ENCODE measurements at regions not wholly inside any gene's neighbourhood (a gene's known extent, or its start where the extent isn't known, plus 50 kb on each side); places are given as distances from the start of the nearest gene placed in this dataset.

- no peak for DNase-seq (ENCODE audit: low spot score)
These were observed 79.4 kb upstream of the CNTN3 start for GRCh38 chr3:74693696-74694393.

DNA sequence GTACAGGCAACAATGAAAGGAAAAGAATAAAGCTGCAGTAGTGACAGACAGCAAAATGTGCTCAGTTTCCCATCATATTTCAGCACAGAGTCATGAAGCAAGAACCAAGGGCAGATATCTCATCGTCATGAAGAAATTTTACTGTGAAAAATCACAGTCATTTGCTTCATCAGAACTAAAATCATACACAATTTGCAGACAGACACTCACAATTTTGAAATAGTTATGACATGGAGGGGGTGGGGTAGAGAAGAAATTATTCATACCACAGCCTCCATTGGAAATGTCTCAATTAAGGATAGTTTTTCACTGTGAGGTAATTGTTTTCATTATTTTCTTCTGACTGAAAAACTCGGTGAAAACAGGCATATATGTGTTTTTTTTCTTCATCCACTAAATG is 78.8 kb upstream of the CNTN3 start:
- no peak for DNase-seq (ENCODE audit: low spot score)

DNA sequence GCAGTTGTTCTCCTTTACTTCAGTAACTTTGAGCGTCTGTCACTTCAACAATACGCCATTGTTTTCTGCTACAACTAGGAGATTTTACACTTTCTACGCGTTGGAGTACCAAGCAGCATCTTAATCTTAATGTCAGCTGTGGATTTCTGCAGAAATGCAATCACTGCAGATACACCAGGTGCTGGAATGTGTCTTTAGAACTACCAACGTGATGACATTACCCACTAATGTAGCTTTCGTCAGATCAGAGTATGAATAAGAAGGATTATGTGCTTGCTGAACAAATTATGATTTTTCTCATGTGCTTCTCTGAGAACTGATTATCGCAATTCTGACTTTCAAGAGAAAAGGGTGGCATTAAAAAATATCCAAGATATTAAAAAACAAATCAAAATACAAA is 77.5 kb upstream of the CNTN3 start:
- DNase-seq (ENCODE audit: low spot score), result no peak

GRCh38 chr3:74673326-74673725 is 58.9 kb upstream of the CNTN3 start:
- no peak for DNase-seq (ENCODE audit: low spot score)

DNA sequence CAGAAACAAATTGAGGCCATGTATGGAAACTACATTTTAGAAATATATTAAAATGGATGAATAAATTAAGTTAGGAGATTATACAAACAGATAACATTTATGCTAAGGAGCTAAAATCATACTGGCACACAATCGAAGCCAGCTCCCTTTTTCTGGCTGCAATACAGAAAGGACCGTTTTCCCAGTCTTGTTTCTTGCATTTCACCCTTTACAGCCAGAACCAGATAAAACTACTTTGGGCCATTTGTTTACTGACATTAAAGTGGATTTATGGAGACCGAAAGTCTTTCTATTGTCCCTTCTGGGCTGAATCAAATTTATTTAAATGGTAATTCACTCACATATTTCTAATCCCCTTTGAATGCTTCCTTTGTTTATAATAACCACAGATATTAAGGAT is 50.1 kb upstream of the CNTN3 start:
- DNase-seq (ENCODE audit: low spot score), result no peak
